HG03045 (cell line): ENCODE measurements at regions not wholly inside any gene's neighbourhood (a gene's known extent, or its start where the extent isn't known, plus 50 kb on each side); places are given as distances from the start of the nearest gene placed in this dataset.
A peak's percentile ranks its signal among the peaks of the same experiment; 100 is the strongest.
"Not testable (repeated sequence)": the region's sequence is repeated elsewhere in the genome, so short reads cannot be mapped to it uniquely, and the experiment has no call there.

Experiments
- ATAC-seq: cut with Tn5 transposase; IDR thresholded peaks from one replicate; pipeline ENCODE4 v1.9.1; 2021; ENCODE audit warnings: mild to moderate bottlenecking, moderate library complexity; ENCODE audit not compliant: unreplicated experiment

- no peak for ATAC-seq
Observed at GRCh38 chr11:115612046-115612730, 108.0 kb upstream of the CADM1 start.

GRCh38 chr11:115611343-115611742 is 107.1 kb upstream of the CADM1 start:
- ATAC-seq = no peak

- ATAC-seq = no peak
Observed at GRCh38 chr11:115610908-115611307, 106.7 kb upstream of the CADM1 start.

- ATAC-seq = not testable (repeated sequence)
Observed at GRCh38 chr11:115610234-115610633, 106.0 kb upstream of the CADM1 start.

DNA sequence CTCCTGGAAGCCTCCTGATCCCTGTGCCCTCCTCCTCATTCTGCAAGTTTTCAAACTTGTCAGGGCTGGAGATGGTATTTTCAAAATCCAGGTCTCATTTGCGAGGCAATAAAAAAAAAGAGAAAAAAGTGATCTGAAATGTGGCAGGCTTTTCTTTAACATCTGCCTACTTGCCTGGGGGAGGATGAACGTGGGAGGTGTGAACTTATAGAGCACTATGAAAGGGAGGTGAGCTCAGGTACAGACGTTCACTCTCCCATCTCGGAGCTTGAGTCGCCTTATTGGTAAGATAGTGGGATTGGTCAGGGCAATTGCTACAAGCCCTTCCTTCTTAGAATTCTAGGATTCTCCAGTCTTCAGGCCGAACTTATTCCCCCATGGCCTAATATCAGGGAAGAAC is 104.8 kb upstream of the CADM1 start:
- no peak for ATAC-seq

- no peak for ATAC-seq
Observed at GRCh38 chr11:115607621-115608221, 103.5 kb upstream of the CADM1 start.

DNA sequence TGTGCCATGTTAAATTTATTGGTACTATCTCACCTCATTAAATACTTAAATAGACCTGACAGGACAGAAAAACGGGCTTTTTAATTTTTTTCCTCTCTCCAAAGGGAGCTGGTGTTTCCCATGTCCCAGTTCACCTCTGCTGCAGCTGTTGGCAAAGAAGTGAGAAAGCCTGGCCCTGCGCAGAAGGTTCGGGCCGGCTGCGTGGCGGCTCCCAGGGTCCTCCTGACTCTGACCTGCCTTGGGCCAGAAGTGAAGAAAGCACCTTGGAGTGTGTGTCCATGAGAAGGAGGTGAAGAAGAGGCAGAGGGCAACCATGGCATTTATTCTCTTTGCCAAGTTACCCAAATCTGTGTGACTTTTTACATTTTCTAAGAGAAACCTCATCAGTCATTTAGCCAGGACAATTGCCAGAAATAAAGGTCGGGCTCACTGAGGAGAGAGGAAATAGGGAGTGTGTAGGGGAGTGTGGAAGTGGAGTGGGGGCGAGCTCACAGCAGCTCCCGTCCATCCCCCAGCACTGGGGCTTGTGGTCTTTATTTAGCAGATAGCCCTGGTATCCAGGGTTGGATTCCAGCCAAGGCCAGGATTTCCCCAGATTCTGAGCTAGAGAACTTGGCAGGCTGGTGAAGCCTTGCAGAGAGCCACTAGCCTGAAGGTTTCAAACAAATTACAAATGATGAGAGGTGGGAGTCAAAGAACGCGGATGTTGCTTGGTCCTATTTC is 102.4 kb upstream of the CADM1 start:
- ATAC-seq = no peak

DNA sequence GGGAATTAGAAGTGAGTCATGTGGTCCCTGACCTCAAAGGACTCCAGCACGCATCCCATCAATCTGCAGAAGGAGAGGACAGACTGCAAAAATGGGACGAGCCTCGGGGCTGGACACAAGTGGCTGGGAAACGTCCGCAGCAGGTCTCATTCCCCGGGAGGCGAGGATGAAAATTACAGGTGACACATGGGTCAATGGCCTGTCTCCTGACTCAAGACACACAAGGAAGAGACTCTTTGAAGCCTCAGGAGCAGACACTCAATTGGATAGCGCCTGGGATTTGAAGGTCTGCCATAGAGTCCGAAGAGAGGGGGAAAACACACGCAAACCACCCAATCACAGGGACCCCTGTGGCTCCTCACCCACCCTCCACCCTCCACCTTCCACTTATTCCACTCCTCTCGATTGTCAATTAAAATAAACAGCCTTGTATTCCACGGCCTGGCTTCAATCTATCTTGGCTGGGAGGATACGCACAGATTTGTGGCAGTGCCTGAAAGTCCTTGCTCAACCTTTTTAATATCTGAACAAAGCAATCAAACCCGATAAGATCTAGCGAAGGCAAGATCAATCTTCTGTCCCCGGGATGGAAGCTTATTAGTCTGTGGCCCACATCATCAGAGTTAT is 101.8 kb upstream of the CADM1 start:
- ATAC-seq = no peak

DNA sequence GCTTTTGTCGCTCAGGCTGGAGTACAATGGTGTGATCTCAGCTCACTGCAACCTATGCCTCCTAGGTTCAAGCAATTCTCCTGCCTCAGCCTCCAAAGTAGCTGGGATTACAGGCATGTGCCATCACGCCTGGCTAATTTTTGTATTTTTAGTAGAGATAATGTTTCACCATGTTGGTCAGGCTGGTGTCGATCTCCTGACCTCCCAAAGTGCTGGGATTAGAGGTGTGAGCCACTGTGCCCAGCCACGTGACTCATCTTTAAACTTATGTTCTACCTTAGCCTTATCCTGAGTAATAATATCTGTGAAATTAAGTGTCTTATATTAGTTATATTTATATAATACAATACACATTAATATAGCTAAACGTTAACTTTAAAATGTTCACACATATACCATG is 101.2 kb upstream of the CADM1 start:
- ATAC-seq = not testable (repeated sequence)

GRCh38 chr11:115599125-115599524 is 94.9 kb upstream of the CADM1 start:
- ATAC-seq = no peak

DNA sequence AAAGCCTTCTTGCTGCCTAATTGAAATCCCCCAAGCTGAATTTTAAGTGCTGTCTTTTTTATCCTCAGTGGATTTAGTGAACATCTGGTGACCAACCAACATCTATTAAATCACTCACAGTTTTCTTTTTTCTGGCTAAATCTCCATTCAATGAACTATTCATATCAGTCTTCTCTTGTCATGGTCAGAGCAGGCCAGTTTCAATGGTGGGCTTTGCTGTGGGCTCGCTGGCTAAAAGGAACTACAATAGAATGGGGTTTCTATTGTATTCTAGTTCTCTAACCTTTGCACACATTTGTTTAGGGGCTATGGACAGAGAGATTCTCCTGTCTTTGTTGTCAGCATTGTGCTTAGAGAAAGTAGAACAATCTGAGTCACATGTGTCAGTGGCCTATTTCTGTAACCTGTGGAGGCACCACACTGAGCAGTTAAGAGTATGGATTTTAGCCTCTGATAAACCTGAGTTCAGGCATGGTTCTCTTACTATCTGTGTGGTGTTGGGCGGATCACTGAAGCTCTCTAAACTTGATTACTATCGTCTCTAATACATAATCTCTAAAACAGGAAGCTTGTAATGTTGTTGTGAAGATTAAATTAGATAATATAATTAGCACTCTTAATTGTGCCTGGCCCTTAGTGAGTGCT is 94.2 kb upstream of the CADM1 start:
- ATAC-seq = no peak

- no peak for ATAC-seq
Observed at GRCh38 chr11:115591380-115591779, 87.2 kb upstream of the CADM1 start.

GRCh38 chr11:115590254-115590653 is 86.0 kb upstream of the CADM1 start:
- ATAC-seq = no peak

GRCh38 chr11:115587718-115588342 is 83.6 kb upstream of the CADM1 start:
- no peak for ATAC-seq

- peak; percentile 79 for ATAC-seq
Observed at GRCh38 chr11:115585361-115586024, 81.3 kb upstream of the CADM1 start.

GRCh38 chr11:115581871-115582639 is 77.8 kb upstream of the CADM1 start:
- no peak for ATAC-seq

- no peak for ATAC-seq
Observed at GRCh38 chr11:115580927-115581680, 76.9 kb upstream of the CADM1 start.

DNA sequence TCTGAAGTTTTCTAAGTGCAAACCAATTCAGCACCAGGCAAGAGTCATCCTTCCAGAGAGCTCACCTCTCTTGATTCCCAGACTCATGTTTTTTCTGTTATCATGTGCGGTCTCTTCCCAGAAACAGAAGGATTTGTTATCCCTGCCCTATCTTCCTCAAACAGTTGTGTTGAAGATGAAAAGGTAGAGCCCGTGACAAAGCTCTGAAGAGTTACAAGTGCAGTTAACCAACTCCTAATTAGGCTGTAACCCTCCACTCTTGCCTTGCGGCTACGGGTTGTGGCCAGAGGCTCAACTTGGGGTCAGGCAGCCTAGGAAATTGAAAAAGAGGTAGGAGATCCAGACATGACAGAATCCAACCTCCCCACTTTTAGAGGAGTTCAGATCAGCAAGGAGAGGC is 76.2 kb upstream of the CADM1 start:
- no peak for ATAC-seq
